GM18502 (cell line): ENCODE measurements at regions not wholly inside any gene's neighbourhood (a gene's known extent, or its start where the extent isn't known, plus 50 kb on each side); places are given as distances from the start of the nearest gene placed in this dataset.
A peak's percentile ranks its signal among the peaks of the same experiment; 100 is the strongest.

Experiments
- ATAC-seq: cut with Tn5 transposase; IDR thresholded peaks from one replicate; pipeline ENCODE4 v1.9.1; 2021; ENCODE audit warnings: mild to moderate bottlenecking; ENCODE audit not compliant: unreplicated experiment, poor library complexity

GRCh38 chr14:71320734-71321573, 413.7 kb downstream of the PCNX1 start:
- peak; percentile 40 for ATAC-seq

GRCh38 chr14:71321574-71322315, 414.5 kb downstream of the PCNX1 start:
- no peak for ATAC-seq

- ATAC-seq = no peak
Observed at GRCh38 chr14:71322655-71323250, 415.5 kb downstream of the PCNX1 start.

- ATAC-seq = no peak
Observed at GRCh38 chr14:71324767-71325272, 417.6 kb downstream of the PCNX1 start.

GRCh38 chr14:71327691-71328090, 420.4 kb downstream of the PCNX1 start:
- ATAC-seq = no peak

GRCh38 chr14:71328183-71328582, 420.9 kb downstream of the PCNX1 start:
- ATAC-seq = no peak

- no peak for ATAC-seq
Observed at GRCh38 chr14:71328954-71329353, 421.7 kb downstream of the PCNX1 start.

GRCh38 chr14:71331403-71331802, 424.1 kb downstream of the PCNX1 start:
- ATAC-seq = no peak

GRCh38 chr14:71332476-71332875, 425.2 kb downstream of the PCNX1 start:
- no peak for ATAC-seq

- ATAC-seq = no peak
Observed at GRCh38 chr14:71333705-71334104, 426.4 kb downstream of the PCNX1 start.

- ATAC-seq = no peak
Observed at GRCh38 chr14:71336489-71337192, 429.4 kb downstream of the PCNX1 start.

GRCh38 chr14:71338153-71338552, 430.9 kb downstream of the PCNX1 start:
- no peak for ATAC-seq

GRCh38 chr14:71339650-71340415, 432.6 kb downstream of the PCNX1 start:
- no peak for ATAC-seq

GRCh38 chr14:71341156-71341555, 433.9 kb downstream of the PCNX1 start:
- ATAC-seq = no peak

GRCh38 chr14:71343724-71344123, 436.5 kb downstream of the PCNX1 start:
- no peak for ATAC-seq

- no peak for ATAC-seq
Observed at GRCh38 chr14:71344506-71344905, 437.2 kb downstream of the PCNX1 start.

- ATAC-seq = peak; percentile 48
Observed at GRCh38 chr14:71346685-71347084, 439.4 kb downstream of the PCNX1 start.

- no peak for ATAC-seq
Observed at GRCh38 chr14:71348394-71348793, 441.1 kb downstream of the PCNX1 start.

- ATAC-seq = no peak
Observed at GRCh38 chr14:71348817-71349216, 441.6 kb downstream of the PCNX1 start.

GRCh38 chr14:71354142-71354541, 446.9 kb downstream of the PCNX1 start:
- ATAC-seq = no peak
